HG03342 (cell line): ENCODE measurements at regions not wholly inside any gene's neighbourhood (a gene's known extent, or its start where the extent isn't known, plus 50 kb on each side); places are given as distances from the start of the nearest gene placed in this dataset.
"Not testable (repeated sequence)": the region's sequence is repeated elsewhere in the genome, so short reads cannot be mapped to it uniquely, and the experiment has no call there.

Source experiments
- ATAC-seq: cut with Tn5 transposase; IDR thresholded peaks from one replicate; pipeline ENCODE4 v1.9.1; 2021; ENCODE audit warnings: mild to moderate bottlenecking, moderate library complexity; ENCODE audit not compliant: unreplicated experiment

DNA sequence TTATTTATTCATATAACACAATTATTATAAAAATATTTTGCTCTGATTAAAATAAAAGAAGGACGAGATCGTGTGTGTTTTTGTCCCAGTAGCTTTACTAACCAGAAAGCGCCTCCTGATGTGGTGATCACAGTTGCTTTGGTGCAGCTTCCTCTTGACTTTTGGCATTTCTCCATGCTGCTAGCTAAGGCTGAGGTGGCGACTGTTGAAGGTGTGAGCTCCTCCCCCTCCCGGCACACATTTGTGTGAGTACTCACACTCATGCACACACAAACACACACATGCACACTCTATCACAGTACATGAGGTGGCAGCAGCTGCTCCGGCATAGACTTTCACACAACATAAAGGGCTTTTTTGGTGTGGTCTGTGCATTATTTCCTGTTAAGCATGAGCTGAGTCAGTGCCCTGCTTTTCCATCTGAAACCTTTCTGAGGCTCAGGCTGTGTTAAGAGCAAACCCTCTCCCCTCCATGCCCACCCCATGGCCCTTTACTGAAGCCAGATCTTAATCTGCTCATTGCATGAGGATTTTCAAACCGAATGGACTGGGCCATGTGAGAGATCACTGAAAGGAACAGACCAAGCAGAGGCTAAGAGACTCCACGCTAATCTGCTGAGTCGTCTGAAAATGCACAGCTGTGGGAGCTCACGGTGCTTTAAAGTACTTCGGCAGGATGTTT, 53.3 kb downstream of the FOXD4L1 start:
- ATAC-seq, result peak; percentile 62

GRCh38 chr2:113559820-113560219, 61.4 kb downstream of the FOXD4L1 start:
- ATAC-seq, result not testable (repeated sequence)

DNA sequence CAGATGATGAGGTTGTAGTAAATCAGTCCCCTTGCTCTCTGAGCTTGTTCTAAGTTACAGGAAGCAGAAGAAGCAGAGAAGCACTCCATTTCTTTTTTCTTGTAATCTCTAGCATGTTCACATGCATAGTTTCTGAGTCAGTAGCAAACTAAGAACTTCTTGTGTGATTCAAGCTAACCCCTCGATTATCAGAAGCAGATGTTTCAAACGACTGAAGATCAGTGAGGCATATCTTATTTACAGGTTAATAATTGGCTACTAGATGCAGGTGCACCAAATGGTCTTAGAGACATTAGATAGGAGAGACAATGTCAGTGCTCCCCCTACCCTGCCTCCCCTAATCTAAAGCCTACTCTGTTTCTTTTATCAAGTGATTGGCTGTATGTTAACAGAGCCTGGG, 64.2 kb downstream of the FOXD4L1 start:
- peak; percentile 78 for ATAC-seq

DNA sequence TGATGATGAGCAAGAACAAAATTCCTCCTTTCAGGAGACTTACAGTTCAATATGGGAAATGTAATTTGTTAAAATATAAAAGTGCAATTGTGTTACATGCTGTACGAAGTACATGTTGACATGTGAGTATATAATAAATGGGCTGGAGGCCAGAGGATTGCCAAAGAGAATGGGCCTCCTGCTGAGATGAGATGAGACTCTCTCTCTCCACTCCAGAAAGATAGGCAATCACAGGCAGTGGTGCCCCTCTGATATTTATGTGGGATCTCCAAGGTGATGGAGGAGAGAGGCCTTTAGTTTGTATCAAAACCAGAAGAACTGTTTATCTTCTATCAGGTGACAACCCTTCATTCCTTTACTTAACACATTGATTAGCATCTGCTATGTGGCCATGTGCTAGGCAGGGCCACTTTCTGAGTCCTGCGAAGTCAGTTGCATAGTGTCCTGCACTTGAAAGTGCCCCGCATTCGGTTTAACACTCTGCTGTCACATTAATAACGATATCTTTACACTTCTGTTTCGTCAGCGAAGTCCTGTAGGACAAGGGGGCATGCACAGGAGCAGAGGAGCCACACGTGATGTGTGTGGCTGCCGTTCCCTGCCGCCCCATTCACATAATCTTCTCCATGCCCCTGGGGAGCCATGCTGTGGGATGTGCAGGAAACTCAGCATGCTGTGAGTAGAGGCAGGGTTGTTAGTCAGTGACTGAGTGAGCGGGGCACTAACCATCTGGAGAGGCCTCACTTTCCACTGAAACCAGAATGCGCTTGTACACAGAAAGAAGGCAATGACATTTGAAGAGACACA, 60.2 kb upstream of the RABL2A start:
- ATAC-seq, result not testable (repeated sequence)

DNA sequence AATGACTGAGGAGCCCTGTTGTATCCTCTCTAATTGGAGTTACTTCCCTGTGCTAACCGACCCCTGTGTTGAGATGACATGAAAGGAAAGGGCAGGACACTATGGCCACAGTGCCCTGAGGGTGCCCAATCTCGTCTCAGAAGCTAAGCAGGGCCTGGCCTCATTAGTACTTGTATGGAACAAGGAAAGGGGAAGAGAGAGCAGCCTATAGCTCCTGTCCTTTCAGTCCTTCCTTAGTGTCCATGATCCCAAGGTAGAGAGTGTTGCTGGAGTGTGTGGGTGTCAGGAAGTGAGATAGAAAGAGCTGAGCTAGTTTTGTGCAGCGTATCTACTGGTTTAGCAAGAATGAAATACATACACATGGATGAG, 59.6 kb upstream of the RABL2A start:
- ATAC-seq, result not testable (repeated sequence)

- ATAC-seq, result not testable (repeated sequence)
These were observed 58.8 kb upstream of the RABL2A start for GRCh38 chr2:113568231-113568630.

GRCh38 chr2:113570082-113570481, 57.0 kb upstream of the RABL2A start:
- ATAC-seq, result not testable (repeated sequence)

GRCh38 chr2:113570509-113571009, 56.5 kb upstream of the RABL2A start:
- ATAC-seq, result not testable (repeated sequence)

GRCh38 chr2:113571482-113572068, 55.5 kb upstream of the RABL2A start:
- ATAC-seq, result not testable (repeated sequence)

- ATAC-seq, result not testable (repeated sequence)
These were observed 51.3 kb upstream of the RABL2A start for GRCh38 chr2:113575721-113576120.

DNA sequence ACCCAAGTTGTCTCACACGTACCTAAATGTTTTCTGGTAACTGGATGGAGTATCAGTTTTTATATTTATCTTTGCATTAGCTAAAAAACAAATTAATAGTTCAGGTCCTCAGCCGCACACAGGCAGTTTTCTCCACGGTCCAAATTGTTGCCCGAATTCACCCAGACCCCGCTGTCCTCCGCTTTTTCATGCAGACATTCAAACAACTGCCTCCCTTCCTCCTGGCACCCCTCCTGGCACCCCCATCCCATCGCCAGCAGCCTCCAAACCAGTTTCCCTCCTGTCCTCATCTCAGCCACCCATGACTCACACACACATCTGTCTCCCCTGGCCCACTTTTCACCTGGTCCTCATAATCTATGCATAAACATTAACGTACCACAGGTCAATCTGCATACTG, 50.7 kb upstream of the RABL2A start:
- ATAC-seq, result not testable (repeated sequence)
